ENCODE measurements at regions not wholly inside any gene's neighbourhood (a gene's known extent, or its start where the extent isn't known, plus 50 kb on each side); places are given as distances from the start of the nearest gene placed in this dataset.

- no peak for DNase-seq
Measured at GRCh38 chr3:59326246-59327024, 276.6 kb upstream of the CFAP20DC start.

- DNase-seq = no peak
Measured at GRCh38 chr3:59321881-59322540, 272.2 kb upstream of the CFAP20DC start.

GRCh38 chr3:59320080-59320479 is 270.3 kb upstream of the CFAP20DC start:
- no peak for DNase-seq

- no peak for DNase-seq
Measured at GRCh38 chr3:59319442-59319841, 269.6 kb upstream of the CFAP20DC start.

GRCh38 chr3:59318881-59319280 is 269.1 kb upstream of the CFAP20DC start:
- no peak for DNase-seq

GRCh38 chr3:59317386-59317785 is 267.6 kb upstream of the CFAP20DC start:
- no peak for DNase-seq

- no peak for DNase-seq
Measured at GRCh38 chr3:59316688-59317275, 267.0 kb upstream of the CFAP20DC start.

- DNase-seq = no peak
Measured at GRCh38 chr3:59313365-59313764, 263.5 kb upstream of the CFAP20DC start.

GRCh38 chr3:59311231-59311630 is 261.4 kb upstream of the CFAP20DC start:
- DNase-seq = no peak

GRCh38 chr3:59310736-59311135 is 260.9 kb upstream of the CFAP20DC start:
- DNase-seq = no peak

- no peak for DNase-seq
Measured at GRCh38 chr3:59308684-59309083, 258.9 kb upstream of the CFAP20DC start.

GRCh38 chr3:59308001-59308400 is 258.2 kb upstream of the CFAP20DC start:
- no peak for DNase-seq

- DNase-seq = no peak
Measured at GRCh38 chr3:59306436-59306835, 256.6 kb upstream of the CFAP20DC start.

- DNase-seq = no peak
Measured at GRCh38 chr3:59304296-59304695, 254.5 kb upstream of the CFAP20DC start.

- DNase-seq = no peak
Measured at GRCh38 chr3:59303452-59303851, 253.6 kb upstream of the CFAP20DC start.

GRCh38 chr3:59302442-59302841 is 252.6 kb upstream of the CFAP20DC start:
- no peak for DNase-seq

GRCh38 chr3:59300733-59301132 is 250.9 kb upstream of the CFAP20DC start:
- no peak for DNase-seq

GRCh38 chr3:59299561-59299960 is 249.7 kb upstream of the CFAP20DC start:
- DNase-seq = no peak

- no peak for DNase-seq
Measured at GRCh38 chr3:59290358-59290757, 240.5 kb upstream of the CFAP20DC start.

- DNase-seq = no peak
Measured at GRCh38 chr3:59289831-59290230, 240.0 kb upstream of the CFAP20DC start.

GRCh38 chr3:59288951-59289350 is 239.1 kb upstream of the CFAP20DC start:
- no peak for DNase-seq

GRCh38 chr3:59286791-59287531 is 237.1 kb upstream of the CFAP20DC start:
- DNase-seq = no peak

GRCh38 chr3:59285560-59285959 is 235.7 kb upstream of the CFAP20DC start:
- DNase-seq = no peak
